WERI-Rb-1 (cell line): ENCODE measurements at regions not wholly inside any gene's neighbourhood (a gene's known extent, or its start where the extent isn't known, plus 50 kb on each side); places are given as distances from the start of the nearest gene placed in this dataset.
A peak's percentile ranks its signal among the peaks of the same experiment; 100 is the strongest.

Experiments
- DNase-seq: peaks from one replicate; pipeline ENCODE4 v3.0.0-alpha.2; 2020
- H3K27ac ChIP-seq: fragments of 250-450 bp; sonication (Bioruptor Pico); 2 replicates; pipeline ENCODE4 v1.5.1; 2020; ENCODE audit warnings: mild to moderate bottlenecking, moderate library complexity
- H3K27me3 ChIP-seq: fragments of 250-450 bp; sonication (Bioruptor Pico); 2 replicates; pipeline ENCODE4 v1.5.1; 2021; ENCODE audit warnings: mild to moderate bottlenecking, low read depth, moderate library complexity; ENCODE audit not compliant: insufficient read depth, severe bottlenecking
- H3K36me3 ChIP-seq: fragments of 250-450 bp; sonication (Bioruptor Pico); 2 replicates; pipeline ENCODE4 v1.5.1; 2020; ENCODE audit warnings: mild to moderate bottlenecking, moderate library complexity
- H3K4me3 ChIP-seq: 2 replicates; pipeline ENCODE4 v1.5.1; 2011; ENCODE audit warnings: low read depth, mild to moderate bottlenecking, control low read depth, low read length
- H3K9me3 ChIP-seq: fragments of 250-450 bp; sonication (Bioruptor Pico); 2 replicates; pipeline ENCODE4 v1.5.1; 2021; ENCODE audit warnings: mild to moderate bottlenecking, moderate library complexity; ENCODE audit not compliant: severe bottlenecking
- TF ChIP-seq, protein P1 (sequence below): IDR thresholded peaks from 2 replicates; pipeline ENCODE4 v1.5.1; 2011; ENCODE audit warnings: low read depth, mild to moderate bottlenecking, control low read depth, inconsistent platforms, low read length

DNA sequence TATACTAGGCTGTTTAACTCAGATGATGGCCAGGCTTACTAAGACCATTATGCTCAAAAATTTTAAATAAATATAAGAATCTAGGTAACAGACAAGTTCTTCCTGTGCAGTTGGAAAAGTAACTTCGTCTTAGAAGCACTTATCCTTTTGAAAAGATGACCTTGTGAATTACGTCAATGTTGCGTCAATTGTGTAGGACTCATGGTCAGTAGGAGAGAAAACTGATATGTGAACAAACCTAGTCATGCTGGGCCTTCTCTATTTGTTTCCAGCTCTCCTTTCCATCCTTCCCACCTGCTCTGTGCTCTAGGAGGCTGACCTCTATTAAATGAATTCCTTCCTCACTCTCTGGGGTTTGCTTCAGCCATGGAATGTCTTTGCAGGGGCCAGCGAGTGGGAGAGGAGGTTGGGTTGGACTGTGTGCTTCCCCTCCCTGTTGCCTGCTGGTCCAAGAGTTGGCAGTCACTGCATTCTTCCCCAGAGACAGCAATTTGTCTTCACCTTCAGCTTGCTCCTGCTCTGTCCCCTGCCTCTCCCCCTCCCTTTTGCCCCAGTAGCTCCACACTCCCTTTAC lies 128.0 kb upstream of the TNFAIP3 start:
- Histone ChIP-seq H3K27me3 (peaks cover 3% of the 10 kb centered on the region), H3K36me3 (no peaks in the 10 kb centered on the region), H3K27ac (no peak overlapping the region), H3K9me3 (no peaks in the 10 kb centered on the region), H3K4me3 (no peak overlapping the region)
- TF ChIP-seq, protein P1, sequence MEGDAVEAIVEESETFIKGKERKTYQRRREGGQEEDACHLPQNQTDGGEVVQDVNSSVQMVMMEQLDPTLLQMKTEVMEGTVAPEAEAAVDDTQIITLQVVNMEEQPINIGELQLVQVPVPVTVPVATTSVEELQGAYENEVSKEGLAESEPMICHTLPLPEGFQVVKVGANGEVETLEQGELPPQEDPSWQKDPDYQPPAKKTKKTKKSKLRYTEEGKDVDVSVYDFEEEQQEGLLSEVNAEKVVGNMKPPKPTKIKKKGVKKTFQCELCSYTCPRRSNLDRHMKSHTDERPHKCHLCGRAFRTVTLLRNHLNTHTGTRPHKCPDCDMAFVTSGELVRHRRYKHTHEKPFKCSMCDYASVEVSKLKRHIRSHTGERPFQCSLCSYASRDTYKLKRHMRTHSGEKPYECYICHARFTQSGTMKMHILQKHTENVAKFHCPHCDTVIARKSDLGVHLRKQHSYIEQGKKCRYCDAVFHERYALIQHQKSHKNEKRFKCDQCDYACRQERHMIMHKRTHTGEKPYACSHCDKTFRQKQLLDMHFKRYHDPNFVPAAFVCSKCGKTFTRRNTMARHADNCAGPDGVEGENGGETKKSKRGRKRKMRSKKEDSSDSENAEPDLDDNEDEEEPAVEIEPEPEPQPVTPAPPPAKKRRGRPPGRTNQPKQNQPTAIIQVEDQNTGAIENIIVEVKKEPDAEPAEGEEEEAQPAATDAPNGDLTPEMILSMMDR: no peak
- DNase-seq: no peak

DNA sequence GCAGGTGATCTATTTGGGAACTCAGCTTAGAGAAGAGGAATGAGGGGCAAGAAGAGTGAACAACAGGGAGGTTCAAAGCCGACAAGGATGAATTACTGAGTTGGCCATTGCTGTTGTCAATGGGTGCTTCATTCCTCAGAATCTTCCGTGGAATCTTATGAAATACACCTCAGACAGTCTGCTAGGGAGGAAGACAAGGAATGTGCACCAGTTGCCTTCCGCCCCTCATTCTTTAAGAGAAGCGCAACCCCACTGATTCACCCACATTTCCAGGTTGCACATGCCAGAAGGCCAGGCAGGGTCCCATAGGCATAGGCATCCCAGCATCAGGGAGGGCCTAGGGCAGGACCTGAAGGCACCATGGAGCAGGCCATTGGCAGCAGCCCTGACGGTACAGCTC lies 127.5 kb upstream of the TNFAIP3 start:
- H3K4me3 ChIP-seq: no peak overlapping the region
- no peak for DNase-seq
- H3K9me3 ChIP-seq: no peaks in the 10 kb centered on the region
- no peak overlapping the region for H3K27ac ChIP-seq
- H3K36me3 ChIP-seq: no peaks in the 10 kb centered on the region
- H3K27me3 ChIP-seq: peaks cover 3% of the 10 kb centered on the region
- TF ChIP-seq, protein P1: no peak

DNA sequence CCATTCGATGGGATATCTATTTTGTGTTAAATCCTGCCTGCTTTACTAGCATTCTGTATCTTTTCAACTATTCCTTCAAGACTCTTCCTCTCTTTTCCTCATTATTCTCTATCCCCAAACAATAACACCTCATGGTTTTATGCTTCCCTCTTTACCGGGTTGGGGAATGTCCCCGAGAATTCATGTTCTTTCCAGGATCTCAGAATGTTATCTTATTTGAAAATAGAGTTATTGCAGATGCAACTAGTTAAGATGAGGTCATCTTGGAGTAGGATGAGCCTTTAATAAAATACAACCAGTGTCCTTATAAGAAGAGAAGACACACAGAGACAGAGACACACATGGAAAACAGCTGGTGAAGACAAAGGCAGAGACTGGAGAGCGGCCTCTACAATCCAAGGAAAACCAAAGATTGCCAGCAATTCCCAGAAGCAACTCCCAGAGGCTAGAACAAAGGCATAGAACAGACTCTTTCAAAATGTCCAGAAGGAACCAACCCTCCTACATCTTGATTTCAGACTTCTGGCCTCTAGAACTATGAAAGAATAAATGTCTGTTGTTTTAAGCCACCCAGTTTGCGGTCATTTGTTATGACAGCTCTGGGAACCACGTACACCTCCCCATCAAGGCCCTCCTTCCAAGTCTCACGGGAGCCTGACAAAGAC lies 126.8 kb upstream of the TNFAIP3 start:
- no peaks in the 10 kb centered on the region for H3K9me3 ChIP-seq
- DNase-seq: no peak
- no peak overlapping the region for H3K27ac ChIP-seq
- peaks cover 3% of the 10 kb centered on the region for H3K27me3 ChIP-seq
- no peaks in the 10 kb centered on the region for H3K36me3 ChIP-seq
- no peak overlapping the region for H3K4me3 ChIP-seq
- TF ChIP-seq, protein P1: no peak

DNA sequence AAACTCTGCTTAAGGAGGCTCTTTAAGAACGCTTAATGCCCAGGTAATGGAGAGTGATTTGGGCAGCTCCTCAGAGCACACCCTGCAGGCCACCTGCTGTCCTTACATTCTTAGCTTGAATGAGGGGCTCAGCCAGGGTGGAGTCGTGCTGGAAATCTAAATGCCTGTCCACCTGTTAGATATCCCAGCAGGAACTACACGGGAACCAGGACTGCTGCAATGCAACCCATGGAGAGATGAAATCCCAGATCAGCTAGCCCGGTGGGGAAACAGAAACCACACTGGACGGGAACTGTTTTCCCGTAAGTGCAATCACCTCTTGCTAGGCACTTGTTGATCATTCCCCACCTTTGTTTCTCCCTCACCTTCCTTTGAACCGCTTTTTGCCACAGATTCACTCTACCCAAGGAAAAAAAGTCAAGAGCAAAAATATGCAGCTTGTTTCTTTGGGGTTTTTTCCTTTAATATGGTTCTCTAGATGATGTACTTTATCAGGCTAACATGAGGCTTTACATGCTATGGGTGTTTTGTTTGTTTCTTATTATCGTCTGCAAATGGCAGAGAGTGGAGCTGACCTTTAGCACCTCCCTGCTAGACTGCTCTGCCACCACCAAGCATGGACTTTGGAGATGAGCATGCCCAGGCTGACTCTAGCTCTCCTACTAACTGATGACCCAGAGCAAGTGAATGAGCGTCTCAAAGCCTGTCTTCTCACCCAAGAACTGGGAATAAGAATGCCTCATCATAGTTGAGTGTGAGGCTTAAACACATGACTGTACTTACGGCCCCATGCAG lies 125.9 kb upstream of the TNFAIP3 start:
- peaks cover 3% of the 10 kb centered on the region for H3K27me3 ChIP-seq
- no peaks in the 10 kb centered on the region for H3K9me3 ChIP-seq
- no peak for DNase-seq
- no peak overlapping the region for H3K27ac ChIP-seq
- no peaks in the 10 kb centered on the region for H3K36me3 ChIP-seq
- H3K4me3 ChIP-seq: no peak overlapping the region
- TF ChIP-seq, protein P1: peak; percentile 40

DNA sequence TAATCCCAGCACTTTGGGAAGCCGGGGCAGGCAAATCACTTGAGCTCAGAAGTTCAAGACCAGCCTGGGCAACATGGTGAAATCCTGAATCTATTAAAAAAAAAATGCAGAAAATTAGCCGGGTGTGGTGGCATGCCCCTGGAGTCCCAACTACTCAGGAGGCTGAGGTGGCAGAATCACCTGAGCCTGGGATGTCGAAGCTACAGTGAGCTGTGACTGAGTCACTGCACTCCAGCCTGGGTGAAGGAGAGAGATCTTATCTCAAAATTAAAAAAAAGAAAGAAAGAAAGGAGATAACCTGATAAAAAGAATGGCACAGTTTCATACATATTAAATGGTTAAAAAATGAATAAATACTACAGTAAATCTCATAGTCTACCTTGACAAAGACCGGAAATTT lies 123.6 kb upstream of the TNFAIP3 start:
- Histone ChIP-seq H3K27me3 (peaks cover 3% of the 10 kb centered on the region), H3K4me3 (no peak overlapping the region), H3K36me3 (no peaks in the 10 kb centered on the region), H3K27ac (no peak overlapping the region), H3K9me3 (no peaks in the 10 kb centered on the region)
- DNase-seq: no peak
- TF ChIP-seq, protein P1: no peak
